ENCODE measurements at regions not wholly inside any gene's neighbourhood (a gene's known extent, or its start where the extent isn't known, plus 50 kb on each side); places are given as distances from the start of the nearest gene placed in this dataset.

DNA sequence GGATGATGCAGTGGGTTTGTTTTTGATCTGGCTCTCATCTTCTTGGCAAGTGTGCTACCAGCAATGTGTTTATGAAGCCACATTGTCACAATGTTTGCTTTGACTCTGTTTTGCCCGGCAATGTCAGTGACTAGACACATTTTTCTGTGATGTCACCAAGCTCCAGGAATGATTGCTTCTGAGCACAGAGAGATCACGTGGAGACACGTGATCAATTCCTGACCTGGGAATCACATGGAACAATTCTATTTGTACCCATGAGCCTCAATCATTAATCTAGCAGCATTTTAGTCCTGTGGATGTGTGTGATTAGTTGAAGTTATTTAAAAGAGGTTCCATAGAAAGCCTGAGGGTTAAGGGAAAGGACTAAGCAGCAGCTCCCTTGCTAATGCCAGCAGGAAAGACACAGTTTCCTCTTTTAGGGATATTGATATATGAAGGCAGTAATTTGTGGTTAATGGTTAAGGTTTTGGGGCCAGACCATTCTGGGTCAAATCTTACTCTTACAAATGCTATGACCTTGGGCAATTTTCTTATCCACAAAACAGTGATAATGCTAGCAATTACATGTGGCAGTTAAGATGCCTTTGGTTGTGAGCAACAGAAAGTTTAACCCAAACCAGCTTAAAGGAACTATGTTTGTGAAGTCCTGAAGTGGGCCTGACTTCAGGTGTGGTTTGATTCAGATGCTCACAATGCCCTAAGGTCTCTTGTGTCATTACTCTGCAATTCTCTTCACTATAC lies 59.0 kb downstream of the FASLG start:
- Histone ChIP-seq H3F3A (ENCODE audit: insufficient read depth, low read length, poor library complexity, severe bottlenecking) (no peaks in the 10 kb centered on the region), H2AFZ (ENCODE audit: low read depth, low read length) (no peak overlapping the region), H4K20me1 (ENCODE audit: insufficient read depth) (no peaks in the 10 kb centered on the region), H3K27me3 (ENCODE audit: insufficient read depth, low read depth, low read length) (no peaks in the 10 kb centered on the region), H3K4me3 (ENCODE audit: low read length) (no peak overlapping the region), H3K9ac (ENCODE audit: low read length) (no peak overlapping the region), H3K36me3 (ENCODE audit: insufficient read depth, low read length) (no peaks in the 10 kb centered on the region), H3K4me2 (ENCODE audit: low read length) (no peak overlapping the region), H3K9me3 (ENCODE audit: low read length) (no peaks in the 10 kb centered on the region), H3K9me2 (ENCODE audit: insufficient read depth, low read length) (no peaks in the 10 kb centered on the region), H3K27ac (ENCODE audit: low read length) (no peak overlapping the region), H3K79me2 (replicated peaks; ENCODE audit: insufficient read depth, low read length) (no peaks in the 10 kb centered on the region)
- no peak for TF ChIP-seq TAF1 (IDR thresholded peaks at IDR 0.05; ENCODE audit: low read depth)
- no peak for TF ChIP-seq MXI1 (conservative IDR thresholded peaks at IDR 0.05; ENCODE audit: poor library complexity, severe bottlenecking)
- TF ChIP-seq RAD21 (conservative IDR thresholded peaks at IDR 0.05) = no peak
- no peak for TF ChIP-seq EP300 (conservative IDR thresholded peaks at IDR 0.05; ENCODE audit: poor library complexity, severe bottlenecking)
- TF ChIP-seq EZH2 (IDR thresholded peaks at IDR 0.05; ENCODE audit: borderline replicate concordance, insufficient read depth, low read length, poor library complexity, severe bottlenecking) = no peak
- no peak for TF ChIP-seq POLR2AphosphoS5 (IDR thresholded peaks at IDR 0.05)
- TF ChIP-seq SMC3 (conservative IDR thresholded peaks at IDR 0.05; ENCODE audit: poor library complexity) = no peak
- no peak for TF ChIP-seq CTCF (IDR thresholded peaks at IDR 0.05; ENCODE audit: poor library complexity, severe bottlenecking)
- TF ChIP-seq, protein P1, sequence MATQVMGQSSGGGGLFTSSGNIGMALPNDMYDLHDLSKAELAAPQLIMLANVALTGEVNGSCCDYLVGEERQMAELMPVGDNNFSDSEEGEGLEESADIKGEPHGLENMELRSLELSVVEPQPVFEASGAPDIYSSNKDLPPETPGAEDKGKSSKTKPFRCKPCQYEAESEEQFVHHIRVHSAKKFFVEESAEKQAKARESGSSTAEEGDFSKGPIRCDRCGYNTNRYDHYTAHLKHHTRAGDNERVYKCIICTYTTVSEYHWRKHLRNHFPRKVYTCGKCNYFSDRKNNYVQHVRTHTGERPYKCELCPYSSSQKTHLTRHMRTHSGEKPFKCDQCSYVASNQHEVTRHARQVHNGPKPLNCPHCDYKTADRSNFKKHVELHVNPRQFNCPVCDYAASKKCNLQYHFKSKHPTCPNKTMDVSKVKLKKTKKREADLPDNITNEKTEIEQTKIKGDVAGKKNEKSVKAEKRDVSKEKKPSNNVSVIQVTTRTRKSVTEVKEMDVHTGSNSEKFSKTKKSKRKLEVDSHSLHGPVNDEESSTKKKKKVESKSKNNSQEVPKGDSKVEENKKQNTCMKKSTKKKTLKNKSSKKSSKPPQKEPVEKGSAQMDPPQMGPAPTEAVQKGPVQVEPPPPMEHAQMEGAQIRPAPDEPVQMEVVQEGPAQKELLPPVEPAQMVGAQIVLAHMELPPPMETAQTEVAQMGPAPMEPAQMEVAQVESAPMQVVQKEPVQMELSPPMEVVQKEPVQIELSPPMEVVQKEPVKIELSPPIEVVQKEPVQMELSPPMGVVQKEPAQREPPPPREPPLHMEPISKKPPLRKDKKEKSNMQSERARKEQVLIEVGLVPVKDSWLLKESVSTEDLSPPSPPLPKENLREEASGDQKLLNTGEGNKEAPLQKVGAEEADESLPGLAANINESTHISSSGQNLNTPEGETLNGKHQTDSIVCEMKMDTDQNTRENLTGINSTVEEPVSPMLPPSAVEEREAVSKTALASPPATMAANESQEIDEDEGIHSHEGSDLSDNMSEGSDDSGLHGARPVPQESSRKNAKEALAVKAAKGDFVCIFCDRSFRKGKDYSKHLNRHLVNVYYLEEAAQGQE (IDR thresholded peaks at IDR 0.05; ENCODE audit: borderline replicate concordance) = no peak

DNA sequence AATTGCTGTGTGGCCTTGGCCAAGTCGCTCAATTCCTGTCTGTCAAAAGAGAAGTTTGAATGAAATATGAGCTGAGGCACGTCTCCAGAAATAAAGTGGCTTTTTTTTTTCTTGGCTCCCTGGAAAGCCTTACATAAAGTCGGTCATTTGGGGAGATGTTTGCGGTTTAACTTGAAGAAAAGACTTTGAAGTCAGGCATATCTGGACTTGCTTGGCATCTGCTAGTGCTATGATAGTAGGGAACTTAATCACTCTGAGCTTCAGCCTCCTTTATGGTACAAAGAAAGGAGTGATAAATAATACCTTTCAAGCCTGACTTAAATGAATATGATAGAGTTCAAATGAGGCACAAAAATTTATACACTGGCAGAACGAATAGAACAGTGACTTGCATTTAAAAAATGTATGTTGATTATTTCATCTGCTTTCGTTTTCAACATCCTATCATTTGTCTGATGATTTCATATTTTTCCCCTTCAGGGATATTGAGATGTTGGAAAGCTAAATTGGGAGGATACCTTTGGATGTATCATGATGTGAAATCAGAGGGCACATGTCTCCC lies 60.2 kb downstream of the FASLG start:
- Histone ChIP-seq H3K9me2 (ENCODE audit: insufficient read depth, low read length) (no peaks in the 10 kb centered on the region), H3K27ac (ENCODE audit: low read length) (no peak overlapping the region), H3K27me3 (ENCODE audit: insufficient read depth, low read depth, low read length) (no peaks in the 10 kb centered on the region), H4K20me1 (ENCODE audit: insufficient read depth) (no peaks in the 10 kb centered on the region), H3K9ac (ENCODE audit: low read length) (no peak overlapping the region), H3K4me2 (ENCODE audit: low read length) (no peak overlapping the region), H3K9me3 (ENCODE audit: low read length) (no peaks in the 10 kb centered on the region), H3K79me2 (replicated peaks; ENCODE audit: insufficient read depth, low read length) (no peaks in the 10 kb centered on the region), H3K4me3 (ENCODE audit: low read length) (no peak overlapping the region), H2AFZ (ENCODE audit: low read depth, low read length) (no peak overlapping the region), H3F3A (ENCODE audit: insufficient read depth, low read length, poor library complexity, severe bottlenecking) (no peaks in the 10 kb centered on the region), H3K36me3 (ENCODE audit: insufficient read depth, low read length) (no peaks in the 10 kb centered on the region)
- TF ChIP-seq, protein P1 (IDR thresholded peaks at IDR 0.05; ENCODE audit: borderline replicate concordance) = no peak
- TF ChIP-seq CTCF (IDR thresholded peaks at IDR 0.05; ENCODE audit: poor library complexity, severe bottlenecking) (no peak), SMC3 (conservative IDR thresholded peaks at IDR 0.05; ENCODE audit: poor library complexity) (no peak), MXI1 (conservative IDR thresholded peaks at IDR 0.05; ENCODE audit: poor library complexity, severe bottlenecking) (no peak), TAF1 (IDR thresholded peaks at IDR 0.05; ENCODE audit: low read depth) (no peak)

Measured in neural cell (in vitro differentiated cells).